ENCODE measurements at regions not wholly inside any gene's neighbourhood (a gene's known extent, or its start where the extent isn't known, plus 50 kb on each side); places are given as distances from the start of the nearest gene placed in this dataset.
"Not testable (repeated sequence)": the region's sequence is repeated elsewhere in the genome, so short reads cannot be mapped to it uniquely, and the experiment has no call there.

- DNase-seq, result no peak
Observed at GRCh38 chr10:76657337-76658012, 980.1 kb downstream of the KCNMA1 start.

- DNase-seq, result no peak
Observed at GRCh38 chr10:76651154-76651553, 986.5 kb downstream of the KCNMA1 start.

GRCh38 chr10:76649723-76650127 lies 987.9 kb downstream of the KCNMA1 start:
- DNase-seq, result peak; percentile 77

GRCh38 chr10:76649254-76649653 lies 988.4 kb downstream of the KCNMA1 start:
- DNase-seq, result no peak

GRCh38 chr10:76647301-76647700 lies 990.3 kb downstream of the KCNMA1 start:
- DNase-seq, result peak; percentile 49

GRCh38 chr10:76645341-76645740 lies 992.3 kb downstream of the KCNMA1 start:
- DNase-seq, result no peak

- peak; percentile 28 for DNase-seq
Observed at GRCh38 chr10:76644476-76644875, 993.1 kb downstream of the KCNMA1 start.

GRCh38 chr10:76643511-76643911 lies 994.1 kb downstream of the KCNMA1 start:
- no peak for DNase-seq

- DNase-seq, result no peak
Observed at GRCh38 chr10:76642358-76642757, 995.2 kb downstream of the KCNMA1 start.

- DNase-seq, result no peak
Observed at GRCh38 chr10:76641215-76641614, 996.4 kb downstream of the KCNMA1 start.

- no peak for DNase-seq
Observed at GRCh38 chr10:76640806-76641205, 996.8 kb downstream of the KCNMA1 start.

- no peak for DNase-seq
Observed at GRCh38 chr10:76632767-76633051, 1004.9 kb downstream of the KCNMA1 start.

- DNase-seq, result peak; percentile 12
Observed at GRCh38 chr10:76631884-76632766, 1005.5 kb downstream of the KCNMA1 start.

- no peak for DNase-seq
Observed at GRCh38 chr10:76631036-76631670, 1006.5 kb downstream of the KCNMA1 start.

- DNase-seq, result no peak
Observed at GRCh38 chr10:76628801-76629200, 1008.8 kb downstream of the KCNMA1 start.

GRCh38 chr10:76626386-76626785 lies 1011.2 kb downstream of the KCNMA1 start:
- no peak for DNase-seq

- DNase-seq, result no peak
Observed at GRCh38 chr10:76624470-76624869, 1013.1 kb downstream of the KCNMA1 start.

GRCh38 chr10:76621886-76622620 lies 1015.6 kb downstream of the KCNMA1 start:
- DNase-seq, result peak; percentile 18

- no peak for DNase-seq
Observed at GRCh38 chr10:76618641-76619040, 1019.0 kb downstream of the KCNMA1 start.

- DNase-seq, result no peak
Observed at GRCh38 chr10:76618171-76618570, 1019.4 kb downstream of the KCNMA1 start.

GRCh38 chr10:76616666-76617065 lies 1020.9 kb downstream of the KCNMA1 start:
- not testable (repeated sequence) for DNase-seq

- DNase-seq, result no peak
Observed at GRCh38 chr10:76615049-76615448, 1022.6 kb downstream of the KCNMA1 start.

Data from fibroblast of skin of scalp (primary cell).